ENCODE measurements at regions not wholly inside any gene's neighbourhood (a gene's known extent, or its start where the extent isn't known, plus 50 kb on each side); places are given as distances from the start of the nearest gene placed in this dataset.

DNA sequence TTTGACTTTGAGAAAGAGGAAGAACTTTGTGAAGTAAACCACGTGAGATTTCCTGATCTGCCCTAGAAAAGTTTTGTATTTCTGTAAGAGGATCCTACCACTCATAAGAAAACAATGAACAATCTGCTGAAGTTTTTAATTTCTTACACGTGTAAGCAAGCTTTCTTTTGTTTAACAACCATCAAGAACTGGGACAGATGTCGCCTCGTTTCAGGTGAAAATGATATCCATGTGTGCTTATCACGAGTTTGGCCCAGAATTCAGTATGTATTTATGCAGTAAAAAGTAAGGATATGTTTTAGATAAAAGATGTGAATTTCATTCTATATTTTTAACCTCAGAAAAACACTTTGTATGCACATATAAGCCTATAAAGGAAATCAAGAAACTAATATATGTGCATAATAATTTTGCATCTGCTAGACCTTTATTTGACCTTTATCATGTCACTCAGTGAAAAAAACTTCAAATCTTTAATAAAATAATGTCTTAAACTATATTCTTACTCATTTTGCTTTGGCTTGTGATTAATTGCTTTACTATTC is 56.9 kb upstream of the DHRS4 start:
- no peak for TF ChIP-seq EZH2 (IDR thresholded peaks at IDR 0.05; ENCODE audit: low read length)
- TF ChIP-seq, protein P1, sequence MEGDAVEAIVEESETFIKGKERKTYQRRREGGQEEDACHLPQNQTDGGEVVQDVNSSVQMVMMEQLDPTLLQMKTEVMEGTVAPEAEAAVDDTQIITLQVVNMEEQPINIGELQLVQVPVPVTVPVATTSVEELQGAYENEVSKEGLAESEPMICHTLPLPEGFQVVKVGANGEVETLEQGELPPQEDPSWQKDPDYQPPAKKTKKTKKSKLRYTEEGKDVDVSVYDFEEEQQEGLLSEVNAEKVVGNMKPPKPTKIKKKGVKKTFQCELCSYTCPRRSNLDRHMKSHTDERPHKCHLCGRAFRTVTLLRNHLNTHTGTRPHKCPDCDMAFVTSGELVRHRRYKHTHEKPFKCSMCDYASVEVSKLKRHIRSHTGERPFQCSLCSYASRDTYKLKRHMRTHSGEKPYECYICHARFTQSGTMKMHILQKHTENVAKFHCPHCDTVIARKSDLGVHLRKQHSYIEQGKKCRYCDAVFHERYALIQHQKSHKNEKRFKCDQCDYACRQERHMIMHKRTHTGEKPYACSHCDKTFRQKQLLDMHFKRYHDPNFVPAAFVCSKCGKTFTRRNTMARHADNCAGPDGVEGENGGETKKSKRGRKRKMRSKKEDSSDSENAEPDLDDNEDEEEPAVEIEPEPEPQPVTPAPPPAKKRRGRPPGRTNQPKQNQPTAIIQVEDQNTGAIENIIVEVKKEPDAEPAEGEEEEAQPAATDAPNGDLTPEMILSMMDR (optimal IDR thresholded peaks at IDR 0.05 in 1 of 3, IDR thresholded peaks at IDR 0.05 in 1 of 3, conservative IDR thresholded peaks at IDR 0.05 in 1 of 3; ENCODE audit: extremely low read depth in 1 of 3, insufficient read depth in 2 of 3, low read length in 3 of 3), result no peak
